ENCODE measurements at regions not wholly inside any gene's neighbourhood (a gene's known extent, or its start where the extent isn't known, plus 50 kb on each side); places are given as distances from the start of the nearest gene placed in this dataset.
A peak's percentile ranks its signal among the peaks of the same experiment; 100 is the strongest.
"Not testable (repeated sequence)": the region's sequence is repeated elsewhere in the genome, so short reads cannot be mapped to it uniquely, and the experiment has no call there.

GRCh38 chr10:30697806-30698205 is 68.3 kb upstream of the LYZL2 start:
- DNase-seq (ENCODE audit: low read depth), result no peak

GRCh38 chr10:30697221-30697620 is 67.7 kb upstream of the LYZL2 start:
- DNase-seq (ENCODE audit: low read depth), result not testable (repeated sequence)

- not testable (repeated sequence) for DNase-seq (ENCODE audit: low read depth)
Measured at GRCh38 chr10:30696416-30697185, 67.0 kb upstream of the LYZL2 start.

- peak; percentile 38 for DNase-seq (ENCODE audit: low read depth)
Measured at GRCh38 chr10:30695481-30696236, 66.1 kb upstream of the LYZL2 start.

GRCh38 chr10:30694518-30695228 is 65.1 kb upstream of the LYZL2 start:
- no peak for DNase-seq (ENCODE audit: low read depth)

- no peak for DNase-seq (ENCODE audit: low read depth)
Measured at GRCh38 chr10:30691639-30692015, 62.1 kb upstream of the LYZL2 start.

GRCh38 chr10:30690948-30691638 is 61.5 kb upstream of the LYZL2 start:
- DNase-seq (ENCODE audit: low read depth), result not testable (repeated sequence)

- no peak for DNase-seq (ENCODE audit: low read depth)
Measured at GRCh38 chr10:30688456-30688855, 58.9 kb upstream of the LYZL2 start.

GRCh38 chr10:30687698-30688213 is 58.2 kb upstream of the LYZL2 start:
- DNase-seq (ENCODE audit: low read depth), result peak; percentile 66

GRCh38 chr10:30686708-30687107 is 57.2 kb upstream of the LYZL2 start:
- no peak for DNase-seq (ENCODE audit: low read depth)

- DNase-seq (ENCODE audit: low read depth), result no peak
Measured at GRCh38 chr10:30683496-30683895, 53.9 kb upstream of the LYZL2 start.

GRCh38 chr10:30682377-30683199 is 53.0 kb upstream of the LYZL2 start:
- DNase-seq (ENCODE audit: low read depth), result not testable (repeated sequence)

GRCh38 chr10:30680908-30681307 is 51.4 kb upstream of the LYZL2 start:
- no peak for DNase-seq (ENCODE audit: low read depth)

Measured in stimulated activated CD8-positive, alpha-beta memory T cell treated with anti-CD3 and anti-CD28 coated beads, Interleukin-12 subunit alpha, Interleukin-12 subunit beta, amount 100 ng/mL, for 1 hour (primary cell).